DND-41 (cell line): ENCODE measurements at regions not wholly inside any gene's neighbourhood (a gene's known extent, or its start where the extent isn't known, plus 50 kb on each side); places are given as distances from the start of the nearest gene placed in this dataset.

ENCODE experiments used
- ATAC-seq: fragments of 200-7000 bp; cut with Tn5 transposase; 3 replicates; pipeline ENCODE4 v1.9.1; 2021; ENCODE audit warnings: low read depth; ENCODE audit not compliant: insufficient read depth
- DNase-seq: peaks from one replicate; pipeline ENCODE4 v3.0.0-alpha.2; 2020
- H2AFZ ChIP-seq: 2 replicates; pipeline ENCODE4 v1.6.0; 2012; ENCODE audit warnings: low read depth, low read length
- H3K27ac ChIP-seq: 2 replicates; pipeline ENCODE4 v1.5.1; 2012; ENCODE audit warnings: low read length, inconsistent platforms
- H3K27me3 ChIP-seq: fragments of 200-600 bp; sonication (generic); 2 replicates; pipeline ENCODE4 v1.6.0; 2012; ENCODE audit warnings: low read length, mild to moderate bottlenecking, inconsistent platforms; ENCODE audit not compliant: insufficient read depth, poor library complexity
- H3K36me3 ChIP-seq: 2 replicates; pipeline ENCODE4 v1.5.1; 2012; ENCODE audit warnings: low read length, inconsistent platforms; ENCODE audit not compliant: insufficient read depth
- H3K4me1 ChIP-seq: 2 replicates; pipeline ENCODE4 v1.5.1; 2012; ENCODE audit warnings: mild to moderate bottlenecking, low read length; ENCODE audit not compliant: insufficient read depth
- H3K4me2 ChIP-seq: 2 replicates; pipeline ENCODE4 v1.6.0; 2012; ENCODE audit warnings: mild to moderate bottlenecking, moderate library complexity, low read length, inconsistent platforms; ENCODE audit not compliant: insufficient read depth
- H3K4me3 ChIP-seq, 2 experiments: fragments of 200-600 bp in 1 of 2; shearing (Covaris generic) in 1 of 2; 2 replicates each; pipeline ENCODE4 v1.5.1; 2012 to 2016; ENCODE audit warnings: inconsistent platforms in 2 of 2, low read length in 2 of 2, mild to moderate bottlenecking in 2 of 2, low read depth in 1 of 2, moderate library complexity in 1 of 2
- H3K79me2 ChIP-seq: 2 replicates; pipeline ENCODE4 v1.6.0; 2012; ENCODE audit warnings: low read length, inconsistent platforms; ENCODE audit not compliant: insufficient read depth
- H3K9ac ChIP-seq: 2 replicates; pipeline ENCODE4 v1.6.0; 2012; ENCODE audit warnings: low read depth, mild to moderate bottlenecking, inconsistent platforms, low read length, moderate library complexity
- H3K9me3 ChIP-seq: 2 replicates; pipeline ENCODE4 v1.5.1; 2012; ENCODE audit warnings: low read length, moderate library complexity, mild to moderate bottlenecking, inconsistent platforms; ENCODE audit not compliant: insufficient read depth, severe bottlenecking
- H4K20me1 ChIP-seq: 2 replicates; pipeline ENCODE4 v1.6.0; 2012; ENCODE audit warnings: low read length; ENCODE audit not compliant: insufficient read depth
- EZH2 ChIP-seq: IDR thresholded peaks from 3 replicates; pipeline ENCODE4 v1.6.1; 2012; ENCODE audit warnings: borderline replicate concordance, low read depth, mild to moderate bottlenecking, moderate library complexity, low read length, inconsistent platforms; ENCODE audit not compliant: severe bottlenecking
- TF ChIP-seq, protein P1 (sequence below): IDR thresholded peaks from 2 replicates; pipeline ENCODE4 v1.5.1; 2012; ENCODE audit warnings: borderline replicate concordance, low read length, moderate library complexity, mild to moderate bottlenecking; ENCODE audit not compliant: poor library complexity, severe bottlenecking; ENCODE audit errors: extremely low read depth

DNA sequence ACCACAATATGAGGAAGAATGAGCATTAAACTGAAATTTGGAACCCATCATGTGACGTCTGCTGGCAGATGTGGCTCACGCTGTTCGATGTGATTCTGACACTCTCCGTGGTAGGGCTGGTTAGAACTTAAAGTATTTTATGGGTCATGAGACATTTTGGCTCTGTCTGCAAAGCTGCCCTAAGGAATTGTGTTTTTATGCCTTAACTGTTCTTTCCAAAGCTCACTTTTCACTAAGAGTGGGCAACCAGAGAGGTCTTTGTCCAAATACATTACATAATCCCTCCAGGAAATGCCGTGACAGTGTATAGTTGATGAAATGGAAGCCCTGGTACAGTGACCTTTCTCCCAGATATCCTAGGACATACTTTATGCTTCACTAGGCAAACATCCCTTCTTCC, 119.1 kb downstream of the AQP4 start:
- Histone ChIP-seq H3K4me1 (peaks cover 27% of the 10 kb centered on the region), H4K20me1 (no peaks in the 10 kb centered on the region), H3K36me3 (no peaks in the 10 kb centered on the region), H3K4me2 (no peak overlapping the region), H3K79me2 (no peaks in the 10 kb centered on the region), H3K27me3 (no peaks in the 10 kb centered on the region), H3K4me3 (no peak overlapping the region), H3K9me3 (no peaks in the 10 kb centered on the region), H2AFZ (peak overlapping the region; percentile 29), H3K27ac (peak overlapping the region; percentile 46; the same call in 1 of the 2 replicates), H3K9ac (no peak overlapping the region)
- ATAC-seq = peak; percentile 40; the same call in 1 of the 3 replicates
- TF ChIP-seq, protein P1, sequence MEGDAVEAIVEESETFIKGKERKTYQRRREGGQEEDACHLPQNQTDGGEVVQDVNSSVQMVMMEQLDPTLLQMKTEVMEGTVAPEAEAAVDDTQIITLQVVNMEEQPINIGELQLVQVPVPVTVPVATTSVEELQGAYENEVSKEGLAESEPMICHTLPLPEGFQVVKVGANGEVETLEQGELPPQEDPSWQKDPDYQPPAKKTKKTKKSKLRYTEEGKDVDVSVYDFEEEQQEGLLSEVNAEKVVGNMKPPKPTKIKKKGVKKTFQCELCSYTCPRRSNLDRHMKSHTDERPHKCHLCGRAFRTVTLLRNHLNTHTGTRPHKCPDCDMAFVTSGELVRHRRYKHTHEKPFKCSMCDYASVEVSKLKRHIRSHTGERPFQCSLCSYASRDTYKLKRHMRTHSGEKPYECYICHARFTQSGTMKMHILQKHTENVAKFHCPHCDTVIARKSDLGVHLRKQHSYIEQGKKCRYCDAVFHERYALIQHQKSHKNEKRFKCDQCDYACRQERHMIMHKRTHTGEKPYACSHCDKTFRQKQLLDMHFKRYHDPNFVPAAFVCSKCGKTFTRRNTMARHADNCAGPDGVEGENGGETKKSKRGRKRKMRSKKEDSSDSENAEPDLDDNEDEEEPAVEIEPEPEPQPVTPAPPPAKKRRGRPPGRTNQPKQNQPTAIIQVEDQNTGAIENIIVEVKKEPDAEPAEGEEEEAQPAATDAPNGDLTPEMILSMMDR = no peak
- no peak for TF ChIP-seq EZH2
- DNase-seq = no peak

DNA sequence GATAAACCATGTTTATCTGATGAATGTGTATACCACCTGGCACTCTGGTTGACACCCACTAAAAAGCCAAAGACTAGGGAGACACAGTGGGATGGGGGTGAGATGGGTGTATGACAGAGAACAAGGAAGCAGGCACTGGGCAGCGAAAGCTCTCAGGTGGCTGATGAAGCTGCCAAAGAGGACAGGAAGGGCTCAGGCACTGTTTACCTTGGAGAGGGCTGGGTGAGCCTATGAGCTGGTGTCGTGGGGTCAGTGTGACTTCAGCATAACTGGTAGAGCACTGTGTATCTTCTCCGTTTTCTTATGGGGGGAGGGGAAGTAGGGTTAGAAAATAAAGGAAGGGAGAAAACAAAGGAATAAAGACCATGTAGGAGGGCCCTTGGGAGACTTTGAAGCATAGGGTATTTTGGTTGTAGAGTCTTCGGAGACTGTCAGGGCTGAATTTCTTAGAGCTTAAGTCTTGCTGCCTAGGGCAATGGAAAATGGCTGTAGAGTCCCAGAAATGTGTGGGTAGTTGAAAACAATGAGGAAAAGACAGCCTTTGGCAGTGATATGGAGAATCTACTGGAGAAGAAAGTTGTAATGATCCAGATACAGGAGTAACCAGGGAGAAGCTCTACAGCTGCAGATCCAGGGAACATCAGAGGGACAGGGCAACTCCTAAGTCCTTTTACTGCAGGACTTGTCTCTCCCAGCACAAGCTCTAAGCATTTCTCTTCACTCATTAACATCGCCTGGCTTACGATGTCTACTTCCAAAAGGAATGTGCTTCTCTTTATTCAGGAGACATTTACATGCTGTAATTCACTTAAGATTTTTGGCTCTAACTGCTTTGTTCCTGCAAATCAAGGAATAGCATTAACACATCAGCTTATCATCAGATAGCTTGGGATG, 120.0 kb downstream of the AQP4 start:
- ATAC-seq (peak; percentile 27; the same call in 1 of the 3 replicates), DNase-seq (no peak)
- H3K79me2 ChIP-seq = no peaks in the 10 kb centered on the region
- TF ChIP-seq, protein P1 = no peak
- TF ChIP-seq EZH2 = no peak
- peaks cover 27% of the 10 kb centered on the region for H3K4me1 ChIP-seq
- no peaks in the 10 kb centered on the region for H3K9me3 ChIP-seq
- H3K27ac ChIP-seq = peak overlapping the region; percentile 56; the same call in 1 of the 2 replicates
- no peaks in the 10 kb centered on the region for H4K20me1 ChIP-seq
- H3K4me3 ChIP-seq = no peak overlapping the region
- no peaks in the 10 kb centered on the region for H3K27me3 ChIP-seq
- no peak overlapping the region for H3K9ac ChIP-seq
- no peaks in the 10 kb centered on the region for H3K36me3 ChIP-seq
- H3K4me2 ChIP-seq = no peak overlapping the region
- H2AFZ ChIP-seq = peak overlapping the region; percentile 62

DNA sequence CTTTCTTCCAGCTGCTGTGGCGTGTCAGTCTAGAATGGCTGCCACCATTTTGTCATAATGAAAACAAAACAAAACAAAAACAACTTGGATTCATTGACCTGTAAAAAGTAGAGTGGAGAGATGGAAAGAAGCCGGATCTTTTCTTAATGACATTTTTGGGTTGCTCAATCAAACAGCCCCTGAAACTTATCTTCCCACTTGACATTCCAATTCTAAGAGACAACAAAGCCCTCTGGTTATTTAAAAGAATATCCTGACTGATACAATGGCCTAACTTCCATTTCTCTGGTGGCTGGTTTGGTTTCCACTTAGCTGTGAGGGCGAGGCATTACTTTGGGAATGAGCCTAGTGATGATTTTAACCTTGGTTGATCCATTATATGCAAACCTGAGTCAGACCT, 123.7 kb downstream of the AQP4 start:
- H3K4me2 ChIP-seq = no peak overlapping the region
- H3K27me3 ChIP-seq = no peaks in the 10 kb centered on the region
- H3K9ac ChIP-seq = no peak overlapping the region
- no peaks in the 10 kb centered on the region for H4K20me1 ChIP-seq
- no peak overlapping the region for H3K4me3 ChIP-seq
- no peak overlapping the region for H3K27ac ChIP-seq
- H3K9me3 ChIP-seq = no peaks in the 10 kb centered on the region
- H3K4me1 ChIP-seq = peaks cover 24% of the 10 kb centered on the region
- H2AFZ ChIP-seq = no peak overlapping the region; the same call in 1 of the 2 replicates
- no peak for DNase-seq
- H3K79me2 ChIP-seq = no peaks in the 10 kb centered on the region
- TF ChIP-seq EZH2 = no peak
- TF ChIP-seq, protein P1 = no peak
- no peaks in the 10 kb centered on the region for H3K36me3 ChIP-seq
- ATAC-seq = no peak
